SK-N-SH (cell line): ENCODE measurements at regions not wholly inside any gene's neighbourhood (a gene's known extent, or its start where the extent isn't known, plus 50 kb on each side); places are given as distances from the start of the nearest gene placed in this dataset.

Experiments
- CTCF ChIA-PET: fragments of 300-600, 350-600 bp; formaldehyde crosslinking; extraction: SDS; loops from one replicate; lab custom pipeline; 2021; lab: Yijun Ruan, JAX
- POLR2A ChIA-PET: fragments of 350-600 bp; sonication (Branson Sonifier 250); formaldehyde crosslinking; extraction: SDS; loops from one replicate; lab custom pipeline; 2020; ENCODE audit warnings: antibody characterized with exemption, inconsistent platforms; lab: Yijun Ruan, JAX
- DNase-seq: peaks from one replicate; pipeline ENCODE4 v3.0.0; 2012
- H2AFZ ChIP-seq: fragments of 200-600 bp; sonication (generic); 2 replicates; pipeline ENCODE4 v1.8.1; 2016; ENCODE audit warnings: antibody characterized with exemption, mild to moderate bottlenecking, low read depth
- H3F3A ChIP-seq: fragments of 200-600 bp; sonication (generic); replicated peaks from 2 replicates; pipeline ENCODE3; 2016; ENCODE audit warnings: antibody characterized with exemption, mild to moderate bottlenecking; ENCODE audit not compliant: insufficient read depth
- H3K27ac ChIP-seq, 2 experiments: fragments of 200-500 bp in 1 of 2; fragments of 200-600 bp in 1 of 2; sonication (Bioruptor generic) in 1 of 2; sonication (generic), shearing (Covaris generic) in 1 of 2; 2 replicates each; pipeline versions ENCODE4 v1.5.1 to v1.6.1; 2014 to 2016; ENCODE audit warnings: low read depth in 2 of 2, inconsistent platforms in 1 of 2, low read length in 1 of 2, mild to moderate bottlenecking in 1 of 2, mixed read lengths in 1 of 2
- H3K27me3 ChIP-seq: fragments of 200-600 bp; sonication (generic), shearing (Covaris generic); 2 replicates; pipeline ENCODE4 v1.6.1; 2016; ENCODE audit warnings: mixed run types; ENCODE audit not compliant: insufficient read depth
- H3K36me3 ChIP-seq, 2 experiments: fragments of 200-500 bp in 1 of 2; fragments of 200-600 bp in 1 of 2; sonication (Bioruptor generic) in 1 of 2; sonication (generic) in 1 of 2; replicated peaks in 1 of 2; 2 replicates each; pipeline versions ENCODE3 to v1.5.1; 2014 to 2016; ENCODE audit warnings: low read length in 1 of 2, mild to moderate bottlenecking in 1 of 2; ENCODE audit not compliant: insufficient read depth in 2 of 2, control insufficient read depth in 1 of 2
- H3K4me1 ChIP-seq, 2 experiments: fragments of 200-500 bp in 1 of 2; fragments of 200-600 bp in 1 of 2; sonication (Bioruptor generic) in 1 of 2; sonication (generic), shearing (Covaris generic) in 1 of 2; 2 replicates each; pipeline versions ENCODE4 v1.5.1 to v1.6.1; 2014 to 2016; ENCODE audit warnings: low read depth in 1 of 2, low read length in 1 of 2, mixed run types in 1 of 2; ENCODE audit not compliant: insufficient read depth in 2 of 2, control insufficient read depth in 1 of 2
- H3K4me2 ChIP-seq: fragments of 200-600 bp; sonication (generic), shearing (Covaris generic); 2 replicates; pipeline ENCODE4 v1.6.1; 2017; ENCODE audit warnings: mixed run types
- H3K4me3 ChIP-seq, 2 experiments: fragments of 200-500 bp in 1 of 2; fragments of 200-600 bp in 1 of 2; sonication (Bioruptor generic) in 1 of 2; sonication (generic), shearing (Covaris generic) in 1 of 2; 2 replicates each; pipeline versions ENCODE4 v1.5.1 to v1.8.1; 2014 to 2016; ENCODE audit warnings: low read depth in 2 of 2, inconsistent platforms in 1 of 2, low read length in 1 of 2, mild to moderate bottlenecking in 1 of 2, mixed read lengths in 1 of 2, moderate library complexity in 1 of 2
- H3K79me2 ChIP-seq: fragments of 200-600 bp; sonication (generic); 2 replicates; pipeline ENCODE4 v1.8.1; 2017; ENCODE audit warnings: mild to moderate bottlenecking; ENCODE audit not compliant: insufficient read depth
- H3K9ac ChIP-seq: fragments of 200-600 bp; sonication (generic); 2 replicates; pipeline ENCODE4 v1.6.1; 2017; ENCODE audit warnings: mixed run types
- H3K9me2 ChIP-seq: fragments of 200-600 bp; sonication (generic); 2 replicates; pipeline ENCODE4 v1.6.1; 2017; ENCODE audit warnings: mixed run types
- H3K9me3 ChIP-seq: fragments of 200-600 bp; sonication (generic); 2 replicates; pipeline ENCODE4 v1.6.1; 2017; ENCODE audit warnings: mixed run types, mild to moderate bottlenecking, moderate library complexity
- H4K20me1 ChIP-seq: fragments of 200-600 bp; sonication (generic); 2 replicates; pipeline ENCODE4 v1.6.1; 2017; ENCODE audit warnings: mild to moderate bottlenecking, mixed run types; ENCODE audit not compliant: insufficient read depth
- CTCF ChIP-seq: fragments of 200-600 bp; sonication (generic); IDR thresholded peaks from 2 replicates; pipeline ENCODE4 v1.6.1; 2017; ENCODE audit warnings: antibody characterized with exemption, mild to moderate bottlenecking, moderate library complexity
- FOSL2 ChIP-seq: IDR thresholded peaks from 2 replicates; pipeline ENCODE4 v1.4.0; 2012; ENCODE audit warnings: low read depth, mild to moderate bottlenecking, moderate library complexity, borderline replicate concordance
- GABPA ChIP-seq: IDR thresholded peaks from 2 replicates; pipeline ENCODE4 v1.4.0; 2012; ENCODE audit warnings: low read depth, mild to moderate bottlenecking
- GATA2 ChIP-seq: sonication (generic); formaldehyde crosslinking; IDR thresholded peaks from 2 replicates; pipeline ENCODE4 v1.5.0; 2020; ENCODE audit warnings: mild to moderate bottlenecking, missing genetic modification reagents
- MXI1 ChIP-seq: IDR thresholded peaks from 2 replicates; pipeline ENCODE4 v1.6.1; 2012; ENCODE audit warnings: mild to moderate bottlenecking, low read depth, low read length, improper control_type of control experiment
- NFIC ChIP-seq: IDR thresholded peaks from 2 replicates; pipeline ENCODE4 v1.4.0; 2012; ENCODE audit warnings: borderline replicate concordance
- NRF1 ChIP-seq: IDR thresholded peaks from 2 replicates; pipeline ENCODE4 v1.6.1; 2012; ENCODE audit warnings: low read depth, mild to moderate bottlenecking, low read length
- RXRA ChIP-seq: IDR thresholded peaks from 2 replicates; pipeline ENCODE4 v1.4.0; 2012; ENCODE audit warnings: low read depth, mild to moderate bottlenecking, borderline replicate concordance
- YY1 ChIP-seq: IDR thresholded peaks from 2 replicates; pipeline ENCODE4 v1.4.0; 2012; ENCODE audit warnings: low read depth, mild to moderate bottlenecking
- WGBS: methylation state at CpG from one replicate; pipeline ENCODE4 v1.1.6; 2017; ENCODE audit warnings: low lambda C conversion rate; 5-methylcytosine and 5-hydroxymethylcytosine counted together

GRCh38 chrX:46169808-46170207 is 375.4 kb downstream of the ZNF674 start:
- H3K9me2 ChIP-seq: no peaks in the 10 kb centered on the region
- H3F3A ChIP-seq: peaks cover 7% of the 10 kb centered on the region
- H3K27ac ChIP-seq: no peak overlapping the region
- H3K79me2 ChIP-seq: no peaks in the 10 kb centered on the region
- WGBS: 7% methylated on average over 3 of the region's 3 CpGs
- no peaks in the 10 kb centered on the region for H3K4me1 ChIP-seq
- no peaks in the 10 kb centered on the region for H4K20me1 ChIP-seq
- H3K9ac ChIP-seq: no peak overlapping the region
- H3K4me2 ChIP-seq: no peak overlapping the region
- no peaks in the 10 kb centered on the region; the same call in 1 of the 2 replicates for H3K27me3 ChIP-seq
- no peak overlapping the region for H2AFZ ChIP-seq
- ChIA-PET POLR2A (no interaction called here), CTCF (no interaction called here)
- no peak overlapping the region for H3K4me3 ChIP-seq
- no peak for DNase-seq
- H3K9me3 ChIP-seq: no peaks in the 10 kb centered on the region
- TF ChIP-seq GATA2 (CRISPR knock-in tag) (no peak), FOSL2 (0 out of 2 replicates have a peak, but pooled peaks have one; percentile 4)
- TF ChIP-seq, all 33 proteins: peak for 1
- H3K36me3 ChIP-seq: no peaks in the 10 kb centered on the region

- H3K4me3 ChIP-seq: no peak overlapping the region
- H3K79me2 ChIP-seq: no peaks in the 10 kb centered on the region
- no peaks in the 10 kb centered on the region for H4K20me1 ChIP-seq
- H3K27me3 ChIP-seq: no peaks in the 10 kb centered on the region; the same call in 1 of the 2 replicates
- no peak overlapping the region for H3K27ac ChIP-seq
- H3K9ac ChIP-seq: no peak overlapping the region
- ChIA-PET POLR2A (no interaction called here), CTCF (no interaction called here)
- no peak overlapping the region for H2AFZ ChIP-seq
- no peak for DNase-seq
- no peaks in the 10 kb centered on the region for H3K9me3 ChIP-seq
- TF ChIP-seq MXI1: no peak
- peaks cover 7% of the 10 kb centered on the region for H3F3A ChIP-seq
- no peaks in the 10 kb centered on the region for H3K4me1 ChIP-seq
- no peaks in the 10 kb centered on the region for H3K36me3 ChIP-seq
- WGBS: 9% methylated on average over 3 of the region's 3 CpGs
- H3K9me2 ChIP-seq: no peaks in the 10 kb centered on the region
- no peak overlapping the region for H3K4me2 ChIP-seq
Observed at GRCh38 chrX:46168254-46168653, 377.0 kb downstream of the ZNF674 start.

GRCh38 chrX:46165866-46166265 is 379.4 kb downstream of the ZNF674 start:
- Histone ChIP-seq H4K20me1 (no peaks in the 10 kb centered on the region), H3K4me3 (no peak overlapping the region)
- TF ChIP-seq YY1: no peak
- no peak for TF ChIP-seq RXRA
- TF ChIP-seq NRF1: no peak
- no peak for TF ChIP-seq CTCF
- TF ChIP-seq GABPA: no peak
- no peak for TF ChIP-seq NFIC
- TF ChIP-seq, all 33 proteins: peak for 0
- Histone ChIP-seq H3K9me2 (no peaks in the 10 kb centered on the region), H3F3A (peaks cover 7% of the 10 kb centered on the region), H3K4me1 (no peaks in the 10 kb centered on the region), H3K9ac (no peak overlapping the region), H3K27me3 (no peaks in the 10 kb centered on the region; the same call in 1 of the 2 replicates), H3K27ac (peak overlapping the region in 1 of 2 experiments; percentile 58; a peak in 3 of 4 replicates), H2AFZ (peak overlapping the region; percentile 34), H3K4me2 (no peak overlapping the region), H3K9me3 (no peaks in the 10 kb centered on the region), H3K79me2 (no peaks in the 10 kb centered on the region), H3K36me3 (no peaks in the 10 kb centered on the region)
- DNase-seq: no peak
- ChIA-PET CTCF (no interaction called here), POLR2A (no interaction called here)
- WGBS: 10% methylated on average over 3 of the region's 3 CpGs
